NCI-H69 (cell line): ENCODE measurements at regions not wholly inside any gene's neighbourhood (a gene's known extent, or its start where the extent isn't known, plus 50 kb on each side); places are given as distances from the start of the nearest gene placed in this dataset.
"Not testable (repeated sequence)": the region's sequence is repeated elsewhere in the genome, so short reads cannot be mapped to it uniquely, and the experiment has no call there.

ENCODE experiments used
- DNase-seq: peaks from one replicate; lab custom pipeline; 2025; lab: John Stamatoyannopoulos, UW

DNA sequence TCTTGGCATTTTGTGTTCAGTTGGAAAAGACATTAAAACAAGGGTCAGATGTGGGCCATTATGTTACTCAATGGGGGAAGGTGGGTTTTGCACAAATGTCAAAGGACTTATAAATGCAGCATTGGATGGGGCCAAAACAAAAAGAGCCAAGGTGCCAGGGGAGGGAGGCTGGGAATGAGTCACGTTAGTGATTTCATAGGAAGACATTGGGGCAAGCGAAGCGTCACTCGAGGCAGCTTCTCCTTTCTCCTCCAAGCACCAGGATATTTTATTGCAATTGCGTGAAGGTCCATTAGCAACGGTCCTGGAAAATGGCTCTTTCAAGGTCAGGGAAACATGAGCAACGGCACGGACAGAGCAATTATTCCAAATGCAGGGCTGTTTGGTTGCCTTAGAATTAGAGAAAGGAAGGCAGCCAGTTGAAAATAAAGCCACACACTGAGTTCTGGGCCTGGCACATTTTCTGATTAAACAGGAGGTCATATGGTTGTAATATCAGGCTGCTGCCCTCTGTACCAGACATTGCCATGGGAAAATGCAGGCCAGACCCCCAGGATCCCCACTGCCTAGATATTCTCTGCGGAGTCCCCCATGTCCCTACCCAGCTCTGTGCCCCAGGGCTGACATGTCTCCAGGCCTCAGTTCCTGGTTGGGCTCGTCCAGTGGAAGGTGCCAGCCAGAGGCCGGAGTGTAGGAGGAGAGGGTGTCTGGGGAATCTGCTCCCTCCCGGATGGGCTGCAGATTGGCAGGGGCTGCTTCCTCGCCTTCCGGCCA, 63.3 kb upstream of the NANOS1 start:
- DNase-seq = no peak

DNA sequence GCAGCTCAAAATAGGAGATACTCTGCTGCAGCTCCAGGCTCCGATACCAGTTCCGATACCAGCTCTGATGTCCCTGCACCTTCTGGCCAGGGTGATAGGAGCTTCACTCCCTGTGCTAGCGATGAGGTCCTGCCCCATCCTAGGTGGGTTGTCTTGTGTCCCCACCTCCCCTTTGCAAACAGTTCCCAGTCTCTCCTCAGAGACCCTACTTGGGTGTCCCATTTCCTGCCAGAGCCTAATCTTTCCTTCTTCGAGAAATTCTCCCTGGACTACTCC, 62.7 kb upstream of the NANOS1 start:
- no peak for DNase-seq

DNA sequence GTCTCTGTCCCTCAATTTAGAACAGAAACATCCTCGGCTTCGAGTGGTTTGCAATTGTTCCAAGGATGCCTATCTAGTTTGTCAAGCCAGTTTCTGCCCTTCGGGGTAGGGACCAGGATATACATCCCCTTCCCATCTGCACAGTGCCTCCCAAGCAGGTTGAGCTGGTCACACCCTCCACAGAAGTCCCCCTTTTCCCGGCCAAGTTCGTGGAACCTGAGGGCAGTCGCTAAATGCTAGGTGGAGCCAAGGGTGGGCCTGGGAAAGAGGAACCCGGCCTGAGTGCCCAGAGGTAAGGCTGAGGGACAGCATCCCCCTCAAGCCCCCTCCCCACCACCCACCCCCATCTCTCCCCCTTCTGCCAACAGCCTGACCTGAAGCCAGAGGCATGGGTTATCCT, 62.4 kb upstream of the NANOS1 start:
- no peak for DNase-seq

DNA sequence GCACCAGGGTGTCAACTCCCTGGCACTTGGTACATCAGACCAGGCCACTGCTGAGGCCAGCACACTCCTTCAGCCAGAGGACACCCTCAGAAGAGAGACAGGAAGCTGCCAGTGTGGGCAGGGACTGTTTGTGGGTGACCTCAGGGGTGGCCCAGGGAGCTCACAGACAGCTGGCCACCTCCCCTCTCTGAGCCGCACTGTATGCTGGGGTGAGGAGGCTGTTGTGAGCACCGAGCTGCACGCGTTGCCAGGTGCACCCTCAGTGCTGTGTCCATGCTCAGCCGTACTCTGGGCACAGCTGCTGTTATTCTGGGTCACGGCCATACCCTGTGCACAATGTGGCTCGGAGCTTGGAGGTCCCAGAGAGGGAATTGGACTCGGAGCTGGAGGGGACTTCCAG, 61.5 kb upstream of the NANOS1 start:
- DNase-seq = peak; percentile 18

DNA sequence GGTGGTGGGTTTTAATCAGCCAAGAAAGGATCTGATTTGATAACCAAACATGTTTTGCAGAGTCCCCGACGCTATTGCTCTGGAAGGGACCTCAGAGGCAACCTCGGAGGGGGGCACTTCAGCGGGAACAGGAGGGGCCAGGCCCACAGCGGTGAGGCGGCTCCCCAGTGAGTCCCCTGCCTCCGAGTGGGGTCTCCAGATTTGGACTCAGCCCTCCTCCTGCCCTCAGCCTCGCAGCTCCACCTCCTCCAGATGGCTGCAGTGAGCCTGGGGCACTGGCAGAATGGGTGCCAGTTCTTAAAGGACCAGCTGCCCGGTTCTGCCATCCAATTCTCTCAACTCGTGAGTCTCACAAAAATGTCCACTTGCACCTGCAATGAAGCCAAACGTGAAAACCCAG, 61.0 kb upstream of the NANOS1 start:
- DNase-seq = peak; percentile 65

DNA sequence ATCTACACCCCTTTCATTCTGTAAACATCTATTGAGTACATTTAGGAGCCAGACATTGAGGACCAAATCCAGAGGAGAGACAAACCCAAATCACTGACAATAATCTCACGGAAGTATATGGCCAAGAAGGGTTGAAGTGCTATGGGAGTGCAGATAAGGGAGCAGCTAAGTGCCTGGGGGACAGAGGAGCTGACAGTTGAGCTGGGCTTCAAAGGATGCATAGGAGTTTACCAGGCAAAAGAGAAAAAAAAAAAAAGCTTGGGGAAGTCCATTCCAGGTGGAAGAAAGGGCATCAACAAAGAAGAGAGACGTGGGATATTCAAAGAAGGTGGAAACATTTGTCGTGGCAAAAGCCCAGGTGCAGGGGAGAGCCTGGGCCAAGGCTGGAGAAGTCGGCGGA, 60.5 kb upstream of the NANOS1 start:
- no peak for DNase-seq

DNA sequence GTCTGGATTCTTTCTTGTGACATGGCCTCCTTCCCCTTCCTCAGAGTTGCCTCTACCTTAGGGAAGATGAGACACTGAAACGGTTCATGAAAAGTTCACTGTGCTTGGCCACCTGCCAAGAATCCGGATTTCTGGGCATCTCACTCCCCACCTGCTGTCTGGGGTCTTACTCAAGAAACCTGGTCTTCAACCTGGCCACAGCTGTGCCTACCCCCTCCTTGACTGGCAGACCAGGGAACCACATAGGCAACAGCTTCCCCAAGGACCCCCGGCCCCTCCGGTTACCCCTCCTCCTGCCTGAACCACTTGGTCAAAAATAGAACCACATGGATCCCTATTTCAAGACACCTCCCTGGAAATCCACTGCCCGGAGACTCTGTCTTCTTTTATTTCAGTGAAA, 58.7 kb upstream of the NANOS1 start:
- DNase-seq = peak; percentile 70

DNA sequence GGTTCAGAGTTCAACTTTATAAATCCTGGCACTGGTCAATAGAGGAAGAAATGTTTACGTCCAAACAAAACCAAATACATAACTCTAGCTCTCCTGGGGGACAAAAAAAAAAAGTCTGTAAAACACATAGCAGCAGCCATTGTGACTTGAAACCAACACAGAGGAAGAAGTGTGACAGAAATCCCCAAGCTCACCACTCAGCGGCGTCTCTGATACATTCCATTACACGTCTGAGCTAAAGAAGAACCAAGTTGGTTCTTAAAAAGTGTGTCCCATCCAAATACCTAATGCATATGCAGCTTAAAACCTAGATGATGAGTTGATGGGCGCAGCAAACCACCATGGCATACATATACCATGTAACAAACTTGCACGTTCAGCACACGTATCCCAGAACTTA, 58.3 kb upstream of the NANOS1 start:
- no peak for DNase-seq

DNA sequence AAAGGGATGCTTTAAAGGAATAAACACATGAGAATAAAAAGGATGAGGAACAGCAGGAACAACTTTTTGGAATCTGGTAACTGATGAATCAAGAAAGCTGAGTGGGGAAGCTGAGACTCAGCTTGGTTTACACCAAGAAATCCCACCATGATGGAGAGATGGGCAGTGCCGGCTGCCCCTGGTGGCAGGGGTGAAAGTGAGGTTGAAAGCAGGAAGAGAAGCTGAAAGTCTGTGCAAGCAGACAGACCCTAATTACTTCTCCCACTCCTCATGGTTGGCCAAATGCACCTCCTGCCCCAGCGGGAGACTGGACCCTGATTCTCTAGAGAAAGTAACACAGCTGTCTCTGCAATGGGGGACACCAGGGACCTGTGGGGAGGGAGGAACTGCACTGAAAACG, 57.6 kb upstream of the NANOS1 start:
- DNase-seq = no peak

DNA sequence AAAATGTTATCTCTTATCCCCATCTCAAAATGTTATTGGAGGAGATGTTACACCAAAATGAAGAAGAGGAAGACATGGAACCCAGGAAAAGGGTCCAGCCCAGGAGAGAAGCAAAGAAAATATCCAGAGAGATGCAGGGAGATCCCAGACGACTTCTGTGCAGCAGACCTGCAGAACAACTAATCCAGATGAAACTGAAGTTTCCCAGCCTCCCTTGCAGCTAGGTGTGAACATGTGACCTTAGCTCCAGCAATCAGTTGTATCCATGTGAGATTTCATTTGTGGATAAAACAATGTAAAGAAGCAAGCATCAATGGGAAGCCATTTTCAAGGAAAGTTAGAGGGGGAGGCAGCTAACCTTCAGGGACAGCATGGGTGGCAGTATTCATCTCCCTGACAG, 55.8 kb upstream of the NANOS1 start:
- DNase-seq = no peak

DNA sequence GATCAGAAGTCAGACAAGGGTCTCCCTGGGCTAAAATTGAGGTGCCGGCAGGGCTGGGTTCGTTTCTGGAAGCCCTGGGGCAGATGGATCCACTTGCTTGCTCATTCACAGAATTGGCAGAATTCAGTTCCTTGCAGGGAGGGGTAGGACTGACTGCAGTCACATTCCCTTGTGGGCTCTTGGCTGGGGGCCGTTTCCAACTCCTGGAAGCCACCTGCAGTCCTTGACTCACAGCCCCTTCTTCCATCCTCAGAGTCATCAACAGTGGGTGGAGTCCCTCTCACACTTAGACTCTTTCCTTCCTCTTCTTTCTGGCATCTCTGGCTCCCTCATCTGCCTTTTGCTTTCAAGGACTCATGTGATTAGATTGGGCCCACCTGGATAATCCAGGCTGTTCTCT, 54.6 kb upstream of the NANOS1 start:
- DNase-seq = no peak

DNA sequence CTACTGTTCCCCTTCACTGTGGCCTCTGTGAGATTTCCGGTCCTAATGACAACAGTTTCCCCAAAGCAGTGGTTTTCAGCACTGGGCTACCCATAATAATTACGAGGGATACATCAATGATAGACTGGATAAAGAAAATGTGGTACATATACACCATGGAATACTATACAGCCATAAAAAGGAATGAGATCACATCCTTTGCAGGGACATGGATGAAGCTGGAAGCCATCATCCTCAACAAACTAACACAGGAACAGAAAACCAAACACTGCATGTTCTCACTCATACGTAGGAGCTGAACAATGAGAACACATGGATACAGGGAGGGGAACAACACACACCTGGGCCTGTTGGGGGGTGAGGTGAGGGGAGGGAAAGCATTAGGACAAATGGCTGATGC, 53.3 kb upstream of the NANOS1 start:
- not testable (repeated sequence) for DNase-seq

DNA sequence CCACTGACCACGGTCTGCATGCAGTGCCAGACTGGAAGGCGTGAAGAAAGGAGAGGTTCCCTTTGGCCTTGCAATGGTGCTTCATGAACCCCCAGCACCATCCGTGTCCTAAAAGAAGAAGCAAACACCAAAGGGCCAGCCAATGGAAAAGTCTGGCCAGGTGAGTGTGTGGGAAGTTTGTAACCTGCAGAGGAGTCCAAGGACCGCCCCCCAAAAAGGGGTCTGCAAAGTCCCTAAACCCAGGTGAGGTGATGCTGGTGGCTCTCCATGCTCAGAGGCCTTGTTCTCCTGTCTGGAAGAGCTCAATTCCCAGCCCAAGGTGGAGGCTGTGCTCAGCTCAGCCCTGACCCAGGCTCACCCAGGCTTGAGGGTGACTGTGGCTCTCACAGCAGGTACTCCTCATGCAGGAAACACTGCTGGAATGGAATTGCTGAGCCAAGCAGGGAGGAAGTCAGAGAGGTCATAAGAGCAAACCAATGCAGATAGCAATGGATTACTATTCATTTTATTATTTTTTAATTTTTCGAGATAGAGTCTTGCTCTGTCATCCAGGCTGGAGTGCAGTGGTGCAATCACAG, 52.4 kb upstream of the NANOS1 start:
- no peak for DNase-seq

DNA sequence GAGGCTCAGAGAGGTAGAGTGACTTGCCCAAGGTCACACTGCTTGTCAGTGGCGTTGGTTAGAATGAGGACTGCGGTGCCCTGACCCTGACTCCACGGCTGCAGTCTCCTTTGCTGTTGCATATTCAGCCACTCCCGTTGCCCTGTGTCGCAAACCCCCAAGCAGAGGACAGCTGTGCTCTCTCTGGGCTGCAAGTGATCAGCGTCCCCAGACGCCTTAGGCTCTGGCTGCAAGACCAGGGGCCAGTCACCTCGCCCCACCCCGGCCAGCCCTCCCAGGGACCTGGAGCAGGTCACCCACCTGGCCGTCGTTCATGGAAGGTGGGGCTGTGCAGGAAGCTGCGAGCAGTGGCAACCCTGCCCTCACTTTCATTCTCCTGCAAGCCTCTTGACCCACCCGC, 51.7 kb upstream of the NANOS1 start:
- DNase-seq = no peak

DNA sequence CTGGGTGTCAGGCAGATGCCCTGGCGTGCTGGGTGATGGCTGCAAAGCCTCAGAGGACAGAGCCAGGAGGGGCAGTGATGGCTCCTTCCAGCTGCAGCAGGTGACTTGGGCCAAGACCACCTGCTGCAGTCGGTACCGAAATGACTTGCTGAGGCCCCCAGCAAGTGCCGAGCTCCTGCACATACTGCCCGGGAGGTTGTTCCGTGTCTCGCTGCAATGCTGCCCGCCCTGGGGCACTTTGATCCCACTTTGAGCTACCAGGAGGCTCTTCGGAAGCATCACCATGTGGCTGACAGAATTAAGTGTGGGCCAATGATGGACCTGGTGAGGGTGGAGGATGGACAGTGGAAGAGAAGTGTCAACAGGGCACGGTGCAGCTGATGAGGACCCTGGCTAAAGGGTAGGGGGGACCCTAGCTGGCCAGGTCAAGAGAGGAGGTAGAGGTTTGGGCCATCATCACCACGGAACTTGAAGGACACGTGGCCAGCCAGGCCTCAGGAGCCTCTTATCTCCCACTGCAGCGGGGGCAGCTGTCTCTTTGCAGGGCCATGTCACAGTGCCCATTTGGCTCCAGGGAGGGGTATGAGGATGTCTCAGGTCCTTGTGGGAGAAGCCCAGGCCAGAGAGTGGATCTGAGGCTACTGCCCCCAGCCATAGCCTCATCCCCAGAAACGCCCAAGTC, 51.1 kb upstream of the NANOS1 start:
- DNase-seq = no peak

DNA sequence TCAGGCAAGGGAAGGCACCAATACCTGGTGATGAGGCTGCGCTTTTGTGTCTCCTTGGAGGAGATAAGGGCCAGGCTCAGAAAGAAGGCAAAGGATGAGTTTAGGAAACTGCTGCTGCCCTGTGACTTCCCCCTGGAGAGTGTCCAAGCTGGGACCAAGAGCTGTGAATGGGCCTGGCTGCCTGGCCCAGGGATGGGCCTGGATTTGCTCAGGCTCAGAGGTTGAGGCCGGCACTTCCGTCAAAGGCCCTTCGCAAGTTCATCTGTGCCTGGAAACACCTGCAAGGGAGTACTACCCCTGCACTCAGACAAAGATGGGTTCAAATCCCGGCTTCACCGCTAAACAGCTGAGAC, 50.5 kb upstream of the NANOS1 start:
- no peak for DNase-seq

DNA sequence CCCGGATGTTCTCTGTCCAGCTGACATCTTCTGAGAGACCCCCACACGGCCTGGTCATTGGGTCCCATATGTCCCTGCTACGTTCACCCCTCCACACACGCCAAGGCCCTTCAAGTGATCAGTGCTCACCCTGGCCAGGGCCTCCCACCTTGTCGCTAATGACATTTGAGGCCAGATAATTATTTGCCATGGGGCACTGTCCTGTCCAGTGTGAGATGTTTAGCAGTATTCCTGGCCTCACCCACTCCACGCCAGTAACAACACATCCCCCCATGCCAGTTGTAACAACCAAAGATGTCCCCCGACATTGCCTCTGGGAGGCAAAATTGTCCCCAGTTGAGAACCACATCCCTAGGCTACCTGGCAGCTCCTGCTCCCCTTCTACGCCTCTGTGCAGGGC, 49.9 kb upstream of the NANOS1 start:
- DNase-seq = no peak
